SK-N-SH (cell line): ENCODE measurements at regions not wholly inside any gene's neighbourhood (a gene's known extent, or its start where the extent isn't known, plus 50 kb on each side); places are given as distances from the start of the nearest gene placed in this dataset.

Experiments
- GATA2 ChIP-seq: sonication (generic); formaldehyde crosslinking; IDR thresholded peaks from 2 replicates; pipeline ENCODE4 v1.5.0; 2020; ENCODE audit warnings: mild to moderate bottlenecking, missing genetic modification reagents
- TF ChIP-seq, protein P1 (sequence below): IDR thresholded peaks from 2 replicates; pipeline ENCODE4 v1.4.0; 2012; ENCODE audit warnings: low read depth

DNA sequence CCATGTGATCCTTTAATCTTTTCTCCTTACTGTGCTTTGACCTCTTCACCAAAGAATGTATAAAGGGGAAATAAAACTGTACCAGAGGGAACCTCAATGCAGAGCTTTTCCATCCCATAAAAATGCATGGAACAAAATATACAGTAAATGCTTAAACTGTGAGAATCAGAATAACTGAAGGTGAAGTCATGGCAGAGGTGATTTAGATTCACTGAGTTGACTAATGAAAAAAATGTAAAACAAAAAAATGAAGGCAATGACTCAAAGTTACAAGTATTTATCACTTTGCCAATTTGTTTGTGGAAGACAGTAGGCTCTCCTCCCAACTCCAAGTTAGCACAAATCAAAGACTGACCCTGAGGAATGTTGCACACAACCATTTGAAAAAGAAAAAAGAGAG is 1331.6 kb upstream of the SORCS1 start:
- no peak for TF ChIP-seq GATA2 (CRISPR knock-in tag)
- TF ChIP-seq, protein P1, sequence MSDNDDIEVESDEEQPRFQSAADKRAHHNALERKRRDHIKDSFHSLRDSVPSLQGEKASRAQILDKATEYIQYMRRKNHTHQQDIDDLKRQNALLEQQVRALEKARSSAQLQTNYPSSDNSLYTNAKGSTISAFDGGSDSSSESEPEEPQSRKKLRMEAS: no peak
